ENCODE measurements at regions not wholly inside any gene's neighbourhood (a gene's known extent, or its start where the extent isn't known, plus 50 kb on each side); places are given as distances from the start of the nearest gene placed in this dataset.

GRCh38 chr1:175888996-175889395 is 145.6 kb upstream of the TNR start:
- TF ChIP-seq ZBTB8A (tag by site-specific recombination; IDR thresholded peaks at IDR 0.05) (no peak), HOXA7 (CRISPR knock-in tag; IDR thresholded peaks at IDR 0.05; ENCODE audit: borderline replicate concordance) (no peak), ZNF549 (tag by site-specific recombination; IDR thresholded peaks at IDR 0.05) (no peak), ZNF416 (tag by site-specific recombination; IDR thresholded peaks at IDR 0.05) (no peak), CTCF (tag by site-specific recombination; IDR thresholded peaks at IDR 0.05) (no peak), HOXC10 (CRISPR knock-in tag; IDR thresholded peaks at IDR 0.05) (no peak), MYNN (tag by site-specific recombination; IDR thresholded peaks at IDR 0.05; ENCODE audit: borderline replicate concordance) (no peak), ZNF146 (tag by site-specific recombination; IDR thresholded peaks at IDR 0.05) (no peak), ZSCAN30 (tag by site-specific recombination; IDR thresholded peaks at IDR 0.05) (no peak), ZNF335 (tag by site-specific recombination; conservative IDR thresholded peaks at IDR 0.05) (no peak)
- TF ChIP-seq, protein P1, sequence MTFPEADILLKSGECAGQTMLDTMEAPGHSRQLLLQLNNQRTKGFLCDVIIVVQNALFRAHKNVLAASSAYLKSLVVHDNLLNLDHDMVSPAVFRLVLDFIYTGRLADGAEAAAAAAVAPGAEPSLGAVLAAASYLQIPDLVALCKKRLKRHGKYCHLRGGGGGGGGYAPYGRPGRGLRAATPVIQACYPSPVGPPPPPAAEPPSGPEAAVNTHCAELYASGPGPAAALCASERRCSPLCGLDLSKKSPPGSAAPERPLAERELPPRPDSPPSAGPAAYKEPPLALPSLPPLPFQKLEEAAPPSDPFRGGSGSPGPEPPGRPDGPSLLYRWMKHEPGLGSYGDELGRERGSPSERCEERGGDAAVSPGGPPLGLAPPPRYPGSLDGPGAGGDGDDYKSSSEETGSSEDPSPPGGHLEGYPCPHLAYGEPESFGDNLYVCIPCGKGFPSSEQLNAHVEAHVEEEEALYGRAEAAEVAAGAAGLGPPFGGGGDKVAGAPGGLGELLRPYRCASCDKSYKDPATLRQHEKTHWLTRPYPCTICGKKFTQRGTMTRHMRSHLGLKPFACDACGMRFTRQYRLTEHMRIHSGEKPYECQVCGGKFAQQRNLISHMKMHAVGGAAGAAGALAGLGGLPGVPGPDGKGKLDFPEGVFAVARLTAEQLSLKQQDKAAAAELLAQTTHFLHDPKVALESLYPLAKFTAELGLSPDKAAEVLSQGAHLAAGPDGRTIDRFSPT (tag by site-specific recombination; IDR thresholded peaks at IDR 0.05), result no peak
